ENCODE measurements at regions not wholly inside any gene's neighbourhood (a gene's known extent, or its start where the extent isn't known, plus 50 kb on each side); places are given as distances from the start of the nearest gene placed in this dataset.

DNA sequence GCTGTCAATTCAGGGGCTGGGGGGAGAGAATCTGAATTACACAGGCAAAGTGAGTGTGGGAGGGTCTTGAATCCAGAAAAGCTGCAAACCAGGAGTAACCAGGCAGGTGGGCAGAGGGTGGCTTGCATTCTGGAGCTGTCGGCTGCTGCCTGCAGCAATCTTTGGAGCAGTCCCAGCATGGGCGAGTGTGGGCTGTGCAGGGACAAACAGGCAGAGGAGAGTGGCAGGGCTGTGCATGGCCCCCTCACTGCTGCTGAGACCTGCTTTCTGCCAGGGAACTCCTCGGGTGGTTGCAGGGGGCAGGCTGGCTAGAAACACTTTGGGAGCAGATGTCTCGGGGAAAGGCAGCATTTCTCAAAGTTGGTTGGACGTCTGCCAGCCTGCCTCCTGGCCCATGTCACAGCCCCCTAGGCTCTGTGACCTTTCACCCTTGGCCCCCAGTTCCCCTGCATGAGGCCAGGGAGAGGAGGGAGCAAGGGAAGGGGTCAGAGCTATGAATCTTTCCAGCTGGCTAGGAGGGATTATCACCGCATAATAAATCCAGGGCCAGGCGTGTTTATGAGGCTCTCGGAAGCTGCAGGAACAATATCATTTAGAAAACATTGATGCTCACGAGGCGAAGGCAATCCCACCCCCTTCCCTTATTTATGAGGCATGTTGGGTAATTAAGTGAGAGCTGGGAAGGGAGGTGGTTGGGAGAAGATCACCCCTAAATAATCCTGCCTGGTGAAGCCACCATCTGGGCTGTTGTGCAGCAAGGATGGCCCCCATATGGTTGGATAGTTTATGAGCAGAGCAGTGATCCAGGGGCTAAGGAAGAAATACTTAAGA lies 212.3 kb upstream of the NCAM1 start:
- TF ChIP-seq, protein P1, sequence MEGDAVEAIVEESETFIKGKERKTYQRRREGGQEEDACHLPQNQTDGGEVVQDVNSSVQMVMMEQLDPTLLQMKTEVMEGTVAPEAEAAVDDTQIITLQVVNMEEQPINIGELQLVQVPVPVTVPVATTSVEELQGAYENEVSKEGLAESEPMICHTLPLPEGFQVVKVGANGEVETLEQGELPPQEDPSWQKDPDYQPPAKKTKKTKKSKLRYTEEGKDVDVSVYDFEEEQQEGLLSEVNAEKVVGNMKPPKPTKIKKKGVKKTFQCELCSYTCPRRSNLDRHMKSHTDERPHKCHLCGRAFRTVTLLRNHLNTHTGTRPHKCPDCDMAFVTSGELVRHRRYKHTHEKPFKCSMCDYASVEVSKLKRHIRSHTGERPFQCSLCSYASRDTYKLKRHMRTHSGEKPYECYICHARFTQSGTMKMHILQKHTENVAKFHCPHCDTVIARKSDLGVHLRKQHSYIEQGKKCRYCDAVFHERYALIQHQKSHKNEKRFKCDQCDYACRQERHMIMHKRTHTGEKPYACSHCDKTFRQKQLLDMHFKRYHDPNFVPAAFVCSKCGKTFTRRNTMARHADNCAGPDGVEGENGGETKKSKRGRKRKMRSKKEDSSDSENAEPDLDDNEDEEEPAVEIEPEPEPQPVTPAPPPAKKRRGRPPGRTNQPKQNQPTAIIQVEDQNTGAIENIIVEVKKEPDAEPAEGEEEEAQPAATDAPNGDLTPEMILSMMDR (IDR thresholded peaks at IDR 0.05), result no peak
- no peak for TF ChIP-seq POLR2A (IDR thresholded peaks at IDR 0.05)
